ENCODE measurements at regions not wholly inside any gene's neighbourhood (a gene's known extent, or its start where the extent isn't known, plus 50 kb on each side); places are given as distances from the start of the nearest gene placed in this dataset.

GRCh38 chr9:117958726-117959125, 254.5 kb downstream of the TLR4 start (continued):
- TF ChIP-seq, protein P1, sequence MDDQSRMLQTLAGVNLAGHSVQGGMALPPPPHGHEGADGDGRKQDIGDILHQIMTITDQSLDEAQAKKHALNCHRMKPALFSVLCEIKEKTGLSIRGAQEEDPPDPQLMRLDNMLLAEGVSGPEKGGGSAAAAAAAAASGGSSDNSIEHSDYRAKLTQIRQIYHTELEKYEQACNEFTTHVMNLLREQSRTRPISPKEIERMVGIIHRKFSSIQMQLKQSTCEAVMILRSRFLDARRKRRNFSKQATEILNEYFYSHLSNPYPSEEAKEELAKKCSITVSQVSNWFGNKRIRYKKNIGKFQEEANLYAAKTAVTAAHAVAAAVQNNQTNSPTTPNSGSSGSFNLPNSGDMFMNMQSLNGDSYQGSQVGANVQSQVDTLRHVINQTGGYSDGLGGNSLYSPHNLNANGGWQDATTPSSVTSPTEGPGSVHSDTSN (IDR thresholded peaks at IDR 0.05; ENCODE audit: insufficient replicate concordance, low read depth, low read length), result no peak
- no peak for TF ChIP-seq PAX5 (IDR thresholded peaks at IDR 0.05; ENCODE audit: borderline replicate concordance, low read depth, low read length)
- no peak for TF ChIP-seq CHD1 (IDR thresholded peaks at IDR 0.05; ENCODE audit: low read depth, low read length)
- TF ChIP-seq, protein P2, sequence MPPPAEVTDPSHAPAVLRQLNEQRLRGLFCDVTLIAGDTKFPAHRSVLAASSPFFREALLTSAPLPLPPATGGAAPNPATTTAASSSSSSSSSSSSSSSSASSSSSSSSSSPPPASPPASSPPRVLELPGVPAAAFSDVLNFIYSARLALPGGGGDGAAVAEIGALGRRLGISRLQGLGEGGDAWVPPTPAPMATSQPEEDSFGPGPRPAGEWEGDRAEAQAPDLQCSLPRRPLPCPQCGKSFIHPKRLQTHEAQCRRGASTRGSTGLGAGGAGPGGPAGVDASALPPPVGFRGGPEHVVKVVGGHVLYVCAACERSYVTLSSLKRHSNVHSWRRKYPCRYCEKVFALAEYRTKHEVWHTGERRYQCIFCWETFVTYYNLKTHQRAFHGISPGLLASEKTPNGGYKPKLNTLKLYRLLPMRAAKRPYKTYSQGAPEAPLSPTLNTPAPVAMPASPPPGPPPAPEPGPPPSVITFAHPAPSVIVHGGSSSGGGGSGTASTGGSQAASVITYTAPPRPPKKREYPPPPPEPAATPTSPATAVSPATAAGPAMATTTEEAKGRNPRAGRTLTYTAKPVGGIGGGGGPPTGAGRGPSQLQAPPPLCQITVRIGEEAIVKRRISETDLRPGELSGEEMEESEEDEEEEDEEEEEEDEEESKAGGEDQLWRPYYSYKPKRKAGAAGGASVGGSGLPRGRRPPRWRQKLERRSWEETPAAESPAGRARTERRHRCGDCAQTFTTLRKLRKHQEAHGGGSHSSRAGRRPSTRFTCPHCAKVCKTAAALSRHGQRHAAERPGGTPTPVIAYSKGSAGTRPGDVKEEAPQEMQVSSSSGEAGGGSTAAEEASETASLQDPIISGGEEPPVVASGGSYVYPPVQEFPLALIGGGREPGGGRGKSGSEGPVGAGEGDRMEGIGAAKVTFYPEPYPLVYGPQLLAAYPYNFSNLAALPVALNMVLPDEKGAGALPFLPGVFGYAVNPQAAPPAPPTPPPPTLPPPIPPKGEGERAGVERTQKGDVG (CRISPR knock-in tag; IDR thresholded peaks at IDR 0.05), result no peak
- no peak for TF ChIP-seq TAF1 (IDR thresholded peaks at IDR 0.05; ENCODE audit: borderline replicate concordance, low read depth, low read length)

- no peaks in the 10 kb centered on the region for H3K36me3 ChIP-seq (ENCODE audit: control insufficient read depth in 2 of 2, insufficient read depth in 2 of 2, low read length in 1 of 2)
- no peaks in the 10 kb centered on the region for H3K9me3 ChIP-seq (replicated peaks; ENCODE audit: control insufficient read depth, insufficient read depth, low read length)
- ATAC-seq (no peak), FAIRE-seq (no peak), DNase-seq (ENCODE audit: low read depth, low spot score) (no peak)
- intact Hi-C loops (cut with micrococcal nuclease; ENCODE audit: unreplicated experiment), result no loop called here
- H3K79me2 ChIP-seq (ENCODE audit: control insufficient read depth, insufficient read depth, low read length), result no peaks in the 10 kb centered on the region
- 0% methylated on average over 1 of the region's 1 CpG for WGBS (ENCODE audit: insufficient coverage, insufficient replicate concordance, low lambda C conversion rate, missing lambda C conversion rate)
- H3K4me2 ChIP-seq (ENCODE audit: control insufficient read depth, insufficient read depth), result no peak overlapping the region
- CTCF ChIA-PET, result no interaction called here
- no peak overlapping the region for H3K9ac ChIP-seq (ENCODE audit: control insufficient read depth, insufficient read depth, low read length)
- in situ Hi-C loops (cut with MboI), result no loop called here
- POLR2A ChIA-PET, result no interaction called here
- H3K4me3 ChIP-seq, result no peak overlapping the region
- no peaks in the 10 kb centered on the region for H3K4me1 ChIP-seq (ENCODE audit: control insufficient read depth, insufficient read depth, low read length)
- no peak overlapping the region for H3K27ac ChIP-seq (ENCODE audit: control insufficient read depth, insufficient read depth)
- no TSS peak for BruUV-seq (replicated peaks)
- SMC1A ChIA-PET (ENCODE audit: uncharacterized antibody, unreplicated experiment), result no interaction called here
- no peaks in the 10 kb centered on the region for H3K27me3 ChIP-seq (replicated peaks in 1 of 2; ENCODE audit: control insufficient read depth in 2 of 2, insufficient read depth in 2 of 2, low read length in 1 of 2)
- no peak overlapping the region for H2AFZ ChIP-seq (ENCODE audit: control insufficient read depth, low read depth, low read length)
- RAD21 ChIA-PET (ENCODE audit: unreplicated experiment), result no interaction called here
- H4K20me1 ChIP-seq (ENCODE audit: control insufficient read depth, insufficient read depth), result no peaks in the 10 kb centered on the region
- TF ChIP-seq CBX5 (IDR thresholded peaks at IDR 0.05; ENCODE audit: low read depth) (no peak), SIN3A (IDR thresholded peaks at IDR 0.05; ENCODE audit: low read depth, low read length) (no peak), NRF1 (conservative IDR thresholded peaks at IDR 0.05; ENCODE audit: low read depth, low read length) (no peak), PRDM15 (CRISPR knock-in tag; IDR thresholded peaks at IDR 0.05) (no peak), TCF12 (IDR thresholded peaks at IDR 0.05; ENCODE audit: low read depth, low read length) (no peak), RB1 (IDR thresholded peaks at IDR 0.05; ENCODE audit: borderline replicate concordance) (no peak)
- TF ChIP-seq, protein P2 (CRISPR knock-in tag; IDR thresholded peaks at IDR 0.05), result no peak
Observed at GRCh38 chr9:117963493-117964090, 259.4 kb downstream of the TLR4 start.

All from GM12878 (cell line).